Small intestine (tissue), 7 donors: ENCODE measurements at regions not wholly inside any gene's neighbourhood (a gene's known extent, or its start where the extent isn't known, plus 50 kb on each side); places are given as distances from the start of the nearest gene placed in this dataset.

Source experiments
- DNase-seq, 2 donors: peaks; one replicate each; pipeline versions ENCODE4 v3.0.0 to v3.0.0-alpha.2; 2013
- FAIRE-seq: peaks from 2 replicates; lab custom pipeline; 2012; peaks lifted over from hg19 to GRCh38; lab: Jason Lieb, UNC
- H3K27ac ChIP-seq, 3 donors: one replicate each; pipeline ENCODE4 v1.5.1; 2013; ENCODE audit warnings: low read length in 2 of 3, mild to moderate bottlenecking in 2 of 3, control low read depth in 1 of 3, inconsistent platforms in 1 of 3, low read depth in 1 of 3, moderate library complexity in 1 of 3
- H3K27me3 ChIP-seq, 3 donors: one replicate each; pipeline ENCODE4 v1.6.1; 2013; ENCODE audit warnings: low read length in 3 of 3, inconsistent platforms in 1 of 3; ENCODE audit not compliant: control insufficient read depth in 3 of 3, insufficient read depth in 3 of 3
- H3K36me3 ChIP-seq, 3 donors: one replicate each; pipeline ENCODE4 v1.6.1; 2013; ENCODE audit warnings: low read length in 3 of 3, inconsistent platforms in 1 of 3, low read depth in 1 of 3, mild to moderate bottlenecking in 1 of 3, moderate library complexity in 1 of 3; ENCODE audit not compliant: control insufficient read depth in 3 of 3, insufficient read depth in 2 of 3
- H3K4me1 ChIP-seq, 3 donors: one replicate each; pipeline ENCODE4 v1.6.1; 2013; ENCODE audit warnings: low read length in 2 of 3, inconsistent platforms in 1 of 3, low read depth in 1 of 3, mild to moderate bottlenecking in 1 of 3, moderate library complexity in 1 of 3; ENCODE audit not compliant: control insufficient read depth in 3 of 3, insufficient read depth in 2 of 3
- H3K4me3 ChIP-seq, 3 donors: one replicate each; pipeline ENCODE4 v1.5.1; 2013; ENCODE audit warnings: low read length in 3 of 3, control low read depth in 1 of 3, inconsistent platforms in 1 of 3, low read depth in 1 of 3, mild to moderate bottlenecking in 1 of 3, moderate library complexity in 1 of 3
- H3K9me3 ChIP-seq, 2 donors: one replicate each; pipeline ENCODE4 v1.6.1; 2013; ENCODE audit warnings: low read depth in 1 of 2, low read length in 1 of 2; ENCODE audit not compliant: control insufficient read depth in 2 of 2, insufficient read depth in 1 of 2
- WGBS, 3 donors: extraction: QIAGEN DNeasy Blood & Tissue Kit; methylation state at CpG; one replicate each; pipeline ENCODE4 v1.1.7; 2013; 5-methylcytosine and 5-hydroxymethylcytosine counted together
- donor health status: healthy with polysubstance abuse.
- donor health status: control.
- donor health status: control.
- donor health status: Bipolar disorder and iron deficiency.
- donor health status: healthy.

DNA sequence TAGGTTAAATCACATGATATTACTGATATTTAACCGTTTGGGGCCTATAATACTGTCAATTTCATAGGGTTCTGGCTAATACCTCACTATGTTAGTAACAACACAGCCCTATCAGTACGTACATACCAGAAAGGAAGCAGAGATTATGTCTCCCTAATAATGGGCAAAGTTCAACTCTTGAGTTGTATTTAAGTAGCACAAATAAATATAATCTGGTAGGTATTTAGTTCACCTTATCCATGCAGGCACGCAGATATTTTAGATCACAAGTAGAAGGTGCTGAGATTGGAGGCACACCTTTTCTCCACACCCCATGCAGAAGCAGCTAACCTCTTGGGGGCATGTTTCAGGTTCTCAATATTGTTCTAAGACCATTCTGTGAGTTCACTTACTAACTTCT lies 118.9 kb downstream of the IRS1 start:
- DNase-seq (peak; percentile 76 to 83), FAIRE-seq (no peak)
- Histone ChIP-seq H3K36me3 (no peaks in the 10 kb centered on the region), H3K9me3 (peaks cover 0 to 4% of the 10 kb centered on the region in 2 donors), H3K27me3 (no peaks in the 10 kb centered on the region), H3K27ac (peak overlapping the region in 1 of 3 donors; percentile 71), H3K4me3 (no peak overlapping the region), H3K4me1 (peaks cover 0 to 32% (median 12%) of the 10 kb centered on the region in 3 donors)
- WGBS, 3 donors, result 14 to 61% (median 34%) methylated on average over 3 of the region's 3 CpGs

GRCh38 chr2:226679389-226680065 lies 120.1 kb downstream of the IRS1 start:
- WGBS, 3 donors, result 70 to 82% (median 79%) methylated on average over 7 of the region's 7 CpGs
- Histone ChIP-seq H3K4me3 (no peak overlapping the region), H3K36me3 (no peaks in the 10 kb centered on the region), H3K27me3 (no peaks in the 10 kb centered on the region), H3K27ac (peak overlapping the region in 1 of 3 donors; percentile 30), H3K4me1 (peaks cover 0 to 32% (median 12%) of the 10 kb centered on the region in 3 donors), H3K9me3 (peaks cover 0 to 4% of the 10 kb centered on the region in 2 donors)
- DNase-seq, result no peak
- no peak for FAIRE-seq

DNA sequence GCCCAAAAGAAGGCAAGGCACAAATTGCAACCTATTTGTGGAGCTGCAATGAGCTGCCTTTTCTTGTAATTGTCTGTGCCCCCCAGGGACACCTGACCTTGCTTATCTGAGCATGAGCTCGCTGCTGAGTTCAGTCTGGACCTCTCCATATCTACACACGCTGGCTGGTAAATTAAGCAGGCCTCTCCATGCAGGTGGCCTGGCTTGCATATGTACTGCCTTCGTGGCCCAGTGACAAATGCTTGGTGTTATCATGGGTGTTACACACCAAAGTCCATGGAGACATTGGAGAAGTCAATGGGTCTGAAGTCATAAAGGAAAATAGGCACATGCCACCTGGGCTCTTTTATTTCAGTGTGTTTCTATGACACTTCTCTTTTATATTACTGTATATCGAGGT lies 121.2 kb downstream of the IRS1 start:
- no peak for FAIRE-seq

DNA sequence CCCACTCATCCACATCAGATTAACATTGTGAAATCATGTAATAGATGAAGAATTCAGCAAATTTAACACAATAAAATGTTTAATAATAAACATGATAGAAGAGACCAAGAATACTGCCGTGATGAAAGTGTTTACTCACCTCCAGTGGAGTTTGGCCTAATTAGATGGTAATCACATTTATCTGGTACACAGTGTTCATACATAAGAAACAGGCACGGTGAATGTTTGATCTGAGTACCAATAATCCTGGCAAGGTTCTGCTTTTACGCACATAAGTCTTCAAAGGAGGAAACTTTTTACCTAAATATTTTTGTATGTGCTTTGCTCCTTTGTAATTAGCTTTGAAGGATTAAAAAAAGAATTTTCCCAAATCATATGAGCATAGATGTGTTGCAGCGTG lies 122.5 kb downstream of the IRS1 start:
- Histone ChIP-seq H3K27ac (no peak overlapping the region), H3K4me3 (no peak overlapping the region), H3K4me1 (peaks cover 0 to 32% (median 12%) of the 10 kb centered on the region in 3 donors), H3K27me3 (no peaks in the 10 kb centered on the region), H3K9me3 (peaks cover 0 to 4% of the 10 kb centered on the region in 2 donors), H3K36me3 (no peaks in the 10 kb centered on the region)
- DNase-seq, result peak in 1 of 2 donors; percentile 74
- WGBS, 3 donors, result 27 to 69% (median 41%) methylated on average over 4 of the region's 4 CpGs
- no peak for FAIRE-seq

More for the DNA sequence above, 121.2 kb downstream of the IRS1 start:
- H3K27me3 ChIP-seq, result no peaks in the 10 kb centered on the region
- H3K36me3 ChIP-seq, result no peaks in the 10 kb centered on the region
- H3K27ac ChIP-seq, result peak overlapping the region in 2 of 3 donors; percentile 29 to 30
- H3K4me1 ChIP-seq, result peaks cover 0 to 32% (median 12%) of the 10 kb centered on the region in 3 donors
- DNase-seq, result peak; percentile 79 to 96
- no peak overlapping the region for H3K4me3 ChIP-seq
- 8 to 52% (median 45%) methylated on average over 4 of the region's 4 CpGs for WGBS, 3 donors
- peaks cover 0 to 4% of the 10 kb centered on the region in 2 donors for H3K9me3 ChIP-seq

DNA sequence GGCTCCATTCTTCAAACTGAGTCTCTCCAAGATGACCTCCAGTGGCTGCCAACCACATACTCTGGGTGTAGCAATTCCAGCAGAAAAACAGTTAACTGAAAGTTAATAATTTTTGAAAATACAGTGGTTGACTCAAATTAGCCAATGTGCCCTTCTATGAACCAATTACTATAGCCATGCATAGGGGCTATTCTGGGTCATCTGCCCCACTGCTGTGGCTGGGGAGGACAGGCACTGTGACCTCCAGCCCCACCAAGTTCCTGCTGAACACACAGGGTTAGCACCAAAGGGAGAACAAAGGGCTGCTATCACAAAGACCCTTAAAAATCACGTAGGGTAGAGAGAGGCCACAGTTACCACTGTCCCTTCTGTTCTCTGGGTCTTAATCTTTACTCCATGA lies 123.0 kb downstream of the IRS1 start:
- H3K27ac ChIP-seq, result no peak overlapping the region
- H3K4me1 ChIP-seq, result peaks cover 0 to 29% (median 12%) of the 10 kb centered on the region in 3 donors
- H3K9me3 ChIP-seq, result peaks cover 0 to 2% of the 10 kb centered on the region in 2 donors
- WGBS, 3 donors, result 13 to 47% (median 29%) methylated on average over 1 of the region's 1 CpG
- H3K4me3 ChIP-seq, result no peak overlapping the region
- DNase-seq (no peak), FAIRE-seq (no peak)
- no peaks in the 10 kb centered on the region for H3K27me3 ChIP-seq
- no peaks in the 10 kb centered on the region for H3K36me3 ChIP-seq

GRCh38 chr2:226674123-226674522 lies 125.5 kb downstream of the IRS1 start:
- 66 to 75% (median 71%) methylated on average over 2 of the region's 2 CpGs for WGBS, 3 donors
- H3K4me3 ChIP-seq, result no peak overlapping the region
- H3K27me3 ChIP-seq, result no peaks in the 10 kb centered on the region
- H3K36me3 ChIP-seq, result no peaks in the 10 kb centered on the region
- no peak for FAIRE-seq
- H3K9me3 ChIP-seq, result no peaks in the 10 kb centered on the region
- no peak overlapping the region for H3K27ac ChIP-seq
- DNase-seq, result no peak
- H3K4me1 ChIP-seq, result peaks cover 0 to 19% (median 7%) of the 10 kb centered on the region in 3 donors

DNA sequence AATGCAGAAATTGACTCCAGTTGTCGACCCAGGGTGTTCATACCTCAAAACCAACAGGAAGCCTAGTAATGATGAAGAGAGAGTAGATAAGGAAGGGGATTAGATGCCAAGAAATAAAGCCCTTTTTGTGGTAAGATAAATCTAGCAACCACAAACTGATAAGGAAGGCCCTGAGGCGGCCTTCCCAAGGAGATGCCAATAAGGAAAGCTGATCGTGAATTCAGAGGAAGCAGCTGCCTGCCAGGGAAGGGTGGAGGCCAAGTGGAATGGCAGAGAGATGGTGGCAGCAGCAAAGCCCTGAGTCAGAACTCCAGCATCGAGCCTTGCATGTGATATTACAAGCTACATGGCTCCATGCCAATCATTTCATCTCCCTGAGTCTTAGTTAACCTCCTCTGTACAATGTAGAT lies 126.3 kb downstream of the IRS1 start:
- Histone ChIP-seq H3K4me1 (peaks cover 0 to 16% (median 7%) of the 10 kb centered on the region in 3 donors), H3K36me3 (no peaks in the 10 kb centered on the region), H3K27me3 (no peaks in the 10 kb centered on the region), H3K9me3 (no peaks in the 10 kb centered on the region), H3K4me3 (no peak overlapping the region), H3K27ac (peak overlapping the region in 1 of 3 donors; percentile 32)
- DNase-seq, result peak in 1 of 2 donors; percentile 83
- 3 to 20% (median 12%) methylated on average over 4 of the region's 4 CpGs for WGBS, 3 donors
- FAIRE-seq, result no peak

DNA sequence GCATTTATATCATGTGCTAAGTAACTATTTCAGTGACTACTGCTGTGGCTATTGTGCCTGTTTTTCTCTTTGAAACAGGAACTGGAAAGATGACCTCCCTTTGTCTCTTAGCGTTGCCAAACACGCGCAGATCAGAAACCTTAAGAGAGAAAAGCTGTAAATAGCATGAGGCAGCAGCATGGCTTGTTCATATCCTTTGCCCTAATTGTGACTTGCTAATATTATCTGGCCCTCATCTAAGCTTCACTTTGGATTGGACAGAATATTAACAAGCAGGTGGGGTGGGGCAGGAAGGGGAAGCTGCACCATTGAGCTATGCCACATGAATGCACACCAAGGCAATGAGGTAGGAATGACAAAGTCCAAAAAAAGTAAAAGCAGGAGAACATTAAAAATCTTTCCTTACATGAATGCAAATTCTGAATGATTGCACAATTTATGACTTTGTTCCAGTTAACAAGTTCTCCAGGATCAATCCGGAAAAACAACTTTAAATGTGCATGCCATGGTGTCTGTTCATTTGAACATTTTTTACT lies 128.4 kb downstream of the IRS1 start:
- WGBS, 3 donors, result 14 to 50% (median 37%) methylated on average over 4 of the region's 4 CpGs
- no peaks in the 10 kb centered on the region for H3K36me3 ChIP-seq
- peaks cover 0 to 13% (median 0%) of the 10 kb centered on the region in 3 donors for H3K4me1 ChIP-seq
- peaks cover 0 to 3% (median 0%) of the 10 kb centered on the region in 3 donors for H3K27me3 ChIP-seq
- DNase-seq (peak; percentile 85), FAIRE-seq (no peak)
- no peaks in the 10 kb centered on the region for H3K9me3 ChIP-seq
- no peak overlapping the region for H3K4me3 ChIP-seq
- peak overlapping the region in 1 of 3 donors; percentile 80 for H3K27ac ChIP-seq
